ENCODE measurements at regions not wholly inside any gene's neighbourhood (a gene's known extent, or its start where the extent isn't known, plus 50 kb on each side); places are given as distances from the start of the nearest gene placed in this dataset.

DNA sequence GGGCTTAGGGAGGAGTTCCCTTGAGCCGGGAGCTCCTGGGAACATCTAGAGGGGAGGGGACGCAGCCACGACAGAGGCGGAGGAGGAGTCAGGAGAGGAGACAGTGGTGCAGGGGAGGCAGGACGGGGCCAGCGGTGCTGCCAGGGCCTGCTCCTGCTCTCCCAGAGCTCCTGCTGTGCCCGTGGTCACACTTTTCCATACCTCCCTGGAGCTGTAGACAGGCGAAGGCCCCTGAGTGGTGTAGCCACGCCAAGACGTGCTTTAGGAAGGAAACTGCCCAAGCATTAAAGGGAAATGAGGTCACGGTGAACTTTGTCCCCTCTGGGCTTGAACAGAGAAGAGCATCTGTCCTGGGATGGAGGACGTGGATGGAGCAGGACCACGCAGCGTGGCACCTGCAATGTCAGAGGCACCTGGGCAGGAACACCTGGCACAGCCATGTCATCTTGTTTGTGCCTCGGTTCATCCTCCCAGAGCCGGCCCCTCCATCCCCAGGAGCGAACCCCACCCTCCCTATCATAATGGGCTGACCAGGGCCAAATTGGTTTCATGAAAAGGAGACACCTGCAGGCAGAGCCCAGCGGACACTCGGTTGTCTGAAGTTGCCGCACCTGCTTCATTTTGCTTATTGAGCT is 239.5 kb upstream of the SFSWAP start:
- no peak overlapping the region for H4K5ac ChIP-seq (ENCODE audit: insufficient read length, low read depth, low read length)
- no peaks in the 10 kb centered on the region for H3K36me3 ChIP-seq (ENCODE audit: control insufficient read depth in 2 of 4, insufficient read depth in 4 of 4, low read length in 3 of 4)
- no peak overlapping the region for H3K18ac ChIP-seq (ENCODE audit: extremely low read depth, low read length)
- FAIRE-seq (no peak), DNase-seq (ENCODE audit: low read depth in 1 of 2, low spot score in 2 of 2) (no peak)
- no peak overlapping the region for H3K4me3 ChIP-seq (ENCODE audit: extremely low read depth in 1 of 4, insufficient read depth in 2 of 4, low read depth in 3 of 4, low read length in 4 of 4)
- no peak overlapping the region for H2AFZ ChIP-seq (ENCODE audit: low read length)
- H2BK12ac ChIP-seq (ENCODE audit: low read depth, low read length), result no peak overlapping the region
- H2BK5ac ChIP-seq (ENCODE audit: low read depth, low read length), result no peak overlapping the region
- no peaks in the 10 kb centered on the region; a peak in 1 of 7 replicates for H3K4me1 ChIP-seq (replicated peaks in 1 of 4; ENCODE audit: control insufficient read depth in 3 of 4, insufficient read depth in 4 of 4, low read length in 3 of 4)
- H3K79me1 ChIP-seq (ENCODE audit: low read depth, low read length), result no peaks in the 10 kb centered on the region
- no peaks in the 10 kb centered on the region for H3K23me2 ChIP-seq (ENCODE audit: low read depth, low read length)
- H4K8ac ChIP-seq (ENCODE audit: extremely low read depth, insufficient read depth, low read length), result no peak overlapping the region; the same call in 1 of the 2 replicates
- H3K14ac ChIP-seq (ENCODE audit: insufficient read length), result no peak overlapping the region
- no peak overlapping the region for H3K56ac ChIP-seq (replicated peaks; ENCODE audit: insufficient read length, low read depth, low read length)
- H3K23ac ChIP-seq (ENCODE audit: insufficient read length), result no peak overlapping the region
- no peak overlapping the region for H3K27ac ChIP-seq (ENCODE audit: low read depth, low read length)
- no peak overlapping the region for H3K4me2 ChIP-seq (ENCODE audit: insufficient read depth in 1 of 2, low read depth in 2 of 2, low read length in 2 of 2)
- no peak overlapping the region for H2BK15ac ChIP-seq (ENCODE audit: low read length)
- H2BK20ac ChIP-seq (ENCODE audit: low read length), result no peak overlapping the region
- WGBS, 2 experiments (ENCODE audit: extremely low coverage in 1 of 2, insufficient coverage in 1 of 2, insufficient read length in 1 of 2, insufficient replicate concordance in 2 of 2, low coverage in 1 of 2, low lambda C conversion rate in 2 of 2, missing lambda C conversion rate in 1 of 2), result 84% methylated on average over 18 of the region's 20 CpGs; no CpG with 5 or more reads in 1 of the 2 experiments
- H2BK120ac ChIP-seq (replicated peaks; ENCODE audit: low read depth, low read length), result no peak overlapping the region
- H4K91ac ChIP-seq (replicated peaks; ENCODE audit: insufficient read length, low read length), result no peak overlapping the region
- CTCF ChIA-PET (ENCODE audit: partially characterized antibody), result interaction anchor here (1.4 kb wide), 1 partner anchor 17 kb away, joined by 5 read pairs; no protein-coding TSS in a partner anchor
- no peaks in the 10 kb centered on the region for H3K9me3 ChIP-seq (ENCODE audit: insufficient read depth in 2 of 2, low read depth in 1 of 2, low read length in 1 of 2)
- no peaks in the 10 kb centered on the region for H3K27me3 ChIP-seq (replicated peaks in 1 of 4; ENCODE audit: control insufficient read depth in 3 of 4, extremely low read depth in 1 of 4, insufficient read depth in 3 of 4, low read length in 3 of 4)
- no peak overlapping the region for H3K9ac ChIP-seq (replicated peaks in 1 of 4; ENCODE audit: extremely low read depth in 1 of 4, low read depth in 3 of 4, low read length in 3 of 4)
- H2AK5ac ChIP-seq (ENCODE audit: low read depth, low read length), result no peak overlapping the region
- peak overlapping the region; percentile 67 for H3K4ac ChIP-seq (replicated peaks; ENCODE audit: insufficient read length, low read depth, low read length)
- H3K79me2 ChIP-seq (ENCODE audit: control insufficient read depth in 1 of 2, insufficient read depth in 2 of 2, low read length in 2 of 2), result no peaks in the 10 kb centered on the region
- POLR2A ChIA-PET (ENCODE audit: partially characterized antibody), result no interaction called here
- no peaks in the 10 kb centered on the region for H4K20me1 ChIP-seq (replicated peaks in 1 of 2; ENCODE audit: control insufficient read depth in 1 of 2, insufficient read depth in 2 of 2, low read length in 2 of 2)
- TF ChIP-seq SIRT6 (IDR thresholded peaks at IDR 0.05; ENCODE audit: low read length) (no peak), TAF1 (IDR thresholded peaks at IDR 0.05; ENCODE audit: low read depth, low read length) (no peak), CHD2 (IDR thresholded peaks at IDR 0.05; ENCODE audit: low read length) (no peak), TBP (IDR thresholded peaks at IDR 0.05; ENCODE audit: low read depth, low read length) (no peak), TCF12 (IDR thresholded peaks at IDR 0.05; ENCODE audit: low read depth, low read length) (no peak)

Measured in H1 (cell line).